H1 (cell line): ENCODE measurements at regions not wholly inside any gene's neighbourhood (a gene's known extent, or its start where the extent isn't known, plus 50 kb on each side); places are given as distances from the start of the nearest gene placed in this dataset.

Experiments
- CTCF ChIA-PET: fragments of 300-600 bp; sonication (Branson Sonifier 250); formaldehyde crosslinking; loops from one replicate; lab custom pipeline; 2021; ENCODE audit not compliant: partially characterized antibody; lab: Charles Lee
- POLR2A ChIA-PET: fragments of 300-600 bp; sonication (Branson Sonifier 250); formaldehyde crosslinking; loops from one replicate; lab custom pipeline; 2021; ENCODE audit warnings: inconsistent platforms; ENCODE audit not compliant: partially characterized antibody; lab: Charles Lee
- DNase-seq, 2 experiments: peaks; one replicate each; pipeline versions ENCODE4 v3.0.0 to v3.0.0-alpha.2; 2010 to 2022; ENCODE audit warnings: low spot score in 2 of 2, low read depth in 1 of 2, mixed read lengths in 1 of 2
- FAIRE-seq: peaks from 2 replicates; lab custom pipeline; 2011; peaks lifted over from hg19 to GRCh38; lab: Jason Lieb, UNC
- H2AFZ ChIP-seq: 2 replicates; pipeline ENCODE4 v1.8.1; 2012; ENCODE audit warnings: low read length, inconsistent platforms
- H2AK5ac ChIP-seq: 2 replicates; pipeline ENCODE4 v1.6.1; 2013; ENCODE audit warnings: low read depth, low read length
- H2BK120ac ChIP-seq: replicated peaks from 2 replicates; pipeline ENCODE3; 2013; ENCODE audit warnings: low read depth, low read length, inconsistent platforms
- H2BK12ac ChIP-seq: 2 replicates; pipeline ENCODE4 v1.6.1; 2013; ENCODE audit warnings: low read depth, low read length
- H2BK15ac ChIP-seq: 2 replicates; pipeline ENCODE4 v1.6.1; 2013; ENCODE audit warnings: low read length
- H2BK20ac ChIP-seq: 2 replicates; pipeline ENCODE4 v1.6.1; 2013; ENCODE audit warnings: low read length
- H2BK5ac ChIP-seq: 2 replicates; pipeline ENCODE4 v1.6.1; 2013; ENCODE audit warnings: low read depth, low read length
- H3K14ac ChIP-seq: 2 replicates; pipeline ENCODE4 v1.6.1; 2013; ENCODE audit warnings: inconsistent platforms; ENCODE audit not compliant: insufficient read length
- H3K18ac ChIP-seq: 2 replicates; pipeline ENCODE4 v1.6.1; 2013; ENCODE audit warnings: low read length; ENCODE audit errors: extremely low read depth
- H3K23ac ChIP-seq: 2 replicates; pipeline ENCODE4 v1.6.1; 2013; ENCODE audit warnings: inconsistent platforms; ENCODE audit not compliant: insufficient read length
- H3K23me2 ChIP-seq: 2 replicates; pipeline ENCODE4 v1.6.1; 2013; ENCODE audit warnings: low read depth, low read length
- H3K27ac ChIP-seq: 2 replicates; pipeline ENCODE4 v1.6.1; 2011; ENCODE audit warnings: low read depth, low read length, inconsistent platforms
- H3K27me3 ChIP-seq, 4 experiments: replicated peaks in 1 of 4; 1 replicate in 1 of 4; 2 replicates in 3 of 4; pipeline versions ENCODE4 v1.6.1 to v1.8.1; 2011 to 2013; ENCODE audit warnings: low read length in 3 of 4, mild to moderate bottlenecking in 3 of 4, inconsistent platforms in 2 of 4, mixed read lengths in 2 of 4, moderate library complexity in 1 of 4; ENCODE audit not compliant: control insufficient read depth in 3 of 4, insufficient read depth in 3 of 4; ENCODE audit errors: extremely low read depth in 1 of 4
- H3K36me3 ChIP-seq, 4 experiments: 2 replicates each; pipeline versions ENCODE4 v1.6.1 to v1.8.1; 2011 to 2013; ENCODE audit warnings: mild to moderate bottlenecking in 4 of 4, low read length in 3 of 4, moderate library complexity in 2 of 4, control low read depth in 1 of 4, inconsistent platforms in 1 of 4; ENCODE audit not compliant: insufficient read depth in 4 of 4, control insufficient read depth in 2 of 4
- H3K4ac ChIP-seq: replicated peaks from 2 replicates; pipeline ENCODE3; 2013; ENCODE audit warnings: low read length, low read depth, mixed read lengths, inconsistent platforms; ENCODE audit not compliant: insufficient read length
- H3K4me1 ChIP-seq, 4 experiments: replicated peaks in 1 of 4; 1 replicate in 1 of 4; 2 replicates in 3 of 4; pipeline versions ENCODE4 v1.6.1 to v1.8.1; 2011 to 2013; ENCODE audit warnings: low read length in 3 of 4, inconsistent platforms in 2 of 4, mixed read lengths in 1 of 4; ENCODE audit not compliant: insufficient read depth in 4 of 4, control insufficient read depth in 3 of 4
- H3K4me2 ChIP-seq, 2 experiments: 2 replicates each; pipeline versions ENCODE4 v1.6.1 to v1.8.1; 2011 to 2013; ENCODE audit warnings: low read depth in 2 of 2, low read length in 2 of 2, control low read depth in 1 of 2, inconsistent platforms in 1 of 2, mild to moderate bottlenecking in 1 of 2; ENCODE audit not compliant: insufficient read depth in 1 of 2
- H3K4me3 ChIP-seq, 4 experiments: fragments of 200-600, 300-600 bp in 1 of 4; sonication (generic), shearing (Covaris generic), sonication (Bioruptor Twin) in 1 of 4; 2 replicates each; pipeline versions ENCODE4 v1.5.1 to v1.8.1; 2011 to 2016; ENCODE audit warnings: low read length in 4 of 4, low read depth in 3 of 4, control low read depth in 2 of 4, inconsistent platforms in 2 of 4, mild to moderate bottlenecking in 2 of 4, mixed read lengths in 1 of 4, moderate library complexity in 1 of 4; ENCODE audit not compliant: insufficient read depth in 2 of 4; ENCODE audit errors: extremely low read depth in 1 of 4
- H3K56ac ChIP-seq: replicated peaks from 2 replicates; pipeline ENCODE3; 2013; ENCODE audit warnings: low read depth, mild to moderate bottlenecking, mixed read lengths, low read length, inconsistent platforms; ENCODE audit not compliant: insufficient read length
- H3K79me1 ChIP-seq: 2 replicates; pipeline ENCODE4 v1.6.1; 2013; ENCODE audit warnings: low read depth, low read length, control low read depth
- H3K79me2 ChIP-seq, 2 experiments: 2 replicates each; pipeline versions ENCODE4 v1.6.1 to v1.8.1; 2012 to 2013; ENCODE audit warnings: low read length in 2 of 2, mild to moderate bottlenecking in 2 of 2, inconsistent platforms in 1 of 2; ENCODE audit not compliant: insufficient read depth in 2 of 2, control insufficient read depth in 1 of 2
- H3K9ac ChIP-seq, 4 experiments: replicated peaks in 1 of 4; 1 replicate in 1 of 4; 2 replicates in 3 of 4; pipeline versions ENCODE4 v1.6.1 to v1.8.1; 2011 to 2013; ENCODE audit warnings: low read depth in 3 of 4, low read length in 3 of 4, control low read depth in 2 of 4, mild to moderate bottlenecking in 2 of 4, moderate library complexity in 2 of 4, inconsistent platforms in 1 of 4; ENCODE audit errors: extremely low read depth in 1 of 4
- H3K9me3 ChIP-seq, 2 experiments: 2 replicates each; pipeline versions ENCODE4 v1.6.1 to v1.8.1; 2012 to 2013; ENCODE audit warnings: mild to moderate bottlenecking in 2 of 2, moderate library complexity in 2 of 2, control low read depth in 1 of 2, inconsistent platforms in 1 of 2, low read depth in 1 of 2, low read length in 1 of 2, mixed read lengths in 1 of 2; ENCODE audit not compliant: insufficient read depth in 2 of 2
- H4K20me1 ChIP-seq, 2 experiments: replicated peaks in 1 of 2; 2 replicates each; pipeline versions ENCODE3 to v1.8.1; 2011 to 2013; ENCODE audit warnings: inconsistent platforms in 2 of 2, low read length in 2 of 2, mild to moderate bottlenecking in 1 of 2; ENCODE audit not compliant: insufficient read depth in 2 of 2, control insufficient read depth in 1 of 2
- H4K5ac ChIP-seq: 2 replicates; pipeline ENCODE4 v1.6.1; 2013; ENCODE audit warnings: low read length, low read depth, mixed read lengths, inconsistent platforms; ENCODE audit not compliant: insufficient read length
- H4K8ac ChIP-seq: 2 replicates; pipeline ENCODE4 v1.8.0; 2013; ENCODE audit warnings: mild to moderate bottlenecking, moderate library complexity, low read length, inconsistent platforms; ENCODE audit not compliant: insufficient read depth; ENCODE audit errors: extremely low read depth
- H4K91ac ChIP-seq: replicated peaks from 2 replicates; pipeline ENCODE3; 2013; ENCODE audit warnings: low read length, mixed read lengths, inconsistent platforms; ENCODE audit not compliant: insufficient read length
- CBX8 ChIP-seq: fragments of 300-800, 300-1000 bp; sonication (generic); IDR thresholded peaks from 2 replicates; pipeline ENCODE4 v1.7.1; 2016; ENCODE audit warnings: low read depth, low read length, borderline replicate concordance
- CEBPB ChIP-seq: IDR thresholded peaks from 2 replicates; pipeline ENCODE4 v1.6.1; 2012; ENCODE audit warnings: low read depth, low read length
- CHD1 ChIP-seq: IDR thresholded peaks from 2 replicates; pipeline ENCODE4 v1.6.1; 2012; ENCODE audit warnings: low read depth, low read length, improper control_type of control experiment
- CREB1 ChIP-seq: IDR thresholded peaks from 2 replicates; pipeline ENCODE4 v1.6.1; 2012; ENCODE audit warnings: inconsistent platforms
- EGR1 ChIP-seq: IDR thresholded peaks from 2 replicates; pipeline ENCODE4 v1.6.1; 2011; ENCODE audit warnings: low read depth, low read length, borderline replicate concordance
- GABPA ChIP-seq: IDR thresholded peaks from 2 replicates; pipeline ENCODE4 v1.6.1; 2011; ENCODE audit warnings: mild to moderate bottlenecking, low read length, moderate library complexity, borderline replicate concordance; ENCODE audit not compliant: insufficient read depth
- JUN ChIP-seq: IDR thresholded peaks from 2 replicates; pipeline ENCODE4 v1.6.1; 2011; ENCODE audit warnings: low read depth, mild to moderate bottlenecking, improper control_type of control experiment, low read length
- NRF1 ChIP-seq: IDR thresholded peaks from 2 replicates; pipeline ENCODE4 v1.6.1; 2011; ENCODE audit warnings: mild to moderate bottlenecking, low read depth, low read length, improper control_type of control experiment
- POU5F1 ChIP-seq: IDR thresholded peaks from 2 replicates; pipeline ENCODE4 v1.6.1; 2011; ENCODE audit warnings: low read depth, mild to moderate bottlenecking, low read length, moderate library complexity
- RFX5 ChIP-seq: IDR thresholded peaks from 2 replicates; pipeline ENCODE4 v1.6.1; 2011; ENCODE audit warnings: low read depth, low read length, improper control_type of control experiment, borderline replicate concordance
- RNF2 ChIP-seq: fragments of 200-900, 300-1000 bp; sonication (generic); IDR thresholded peaks from 2 replicates; pipeline ENCODE4 v1.7.1; 2016; ENCODE audit warnings: borderline replicate concordance, low read depth, mild to moderate bottlenecking, antibody characterized with exemption, low read length; ENCODE audit not compliant: poor library complexity, severe bottlenecking; ENCODE audit errors: missing control alignments
- SP1 ChIP-seq: IDR thresholded peaks from 2 replicates; pipeline ENCODE4 v1.6.1; 2011; ENCODE audit warnings: low read depth, low read length
- SP2 ChIP-seq: IDR thresholded peaks from 2 replicates; pipeline ENCODE4 v1.6.1; 2012; ENCODE audit warnings: mild to moderate bottlenecking, low read length, inconsistent platforms
- TEAD4 ChIP-seq: IDR thresholded peaks from 2 replicates; pipeline ENCODE4 v1.6.1; 2012; ENCODE audit warnings: low read depth, low read length, inconsistent platforms, mixed read lengths
- ZNF274 ChIP-seq: IDR thresholded peaks from 2 replicates; pipeline ENCODE4 v1.7.0; 2012; ENCODE audit warnings: low read length, borderline replicate concordance; ENCODE audit errors: extremely low read depth
- WGBS, 2 experiments: shearing (Covaris generic) in 1 of 2; methylation state at CpG; one replicate each; pipeline versions ENCODE4 v1.1.6 to v1.1.7; 2013 to 2015; ENCODE audit warnings: low lambda C conversion rate in 2 of 2, mixed read lengths in 2 of 2, inconsistent platforms in 1 of 2, low coverage in 1 of 2, missing lambda C conversion rate in 1 of 2; ENCODE audit not compliant: insufficient replicate concordance in 2 of 2, insufficient coverage in 1 of 2, insufficient read length in 1 of 2; ENCODE audit errors: extremely low coverage in 1 of 2, missing lambda C conversion rate in 1 of 2; 5-methylcytosine and 5-hydroxymethylcytosine counted together

GRCh38 chr13:85230691-85231093 is 568.5 kb downstream of the SLITRK6 start:
- H3K4me1 ChIP-seq: no peaks in the 10 kb centered on the region
- no peak overlapping the region for H4K8ac ChIP-seq
- no peaks in the 10 kb centered on the region for H3K9me3 ChIP-seq
- no peak overlapping the region for H3K23ac ChIP-seq
- no peak overlapping the region for H2BK120ac ChIP-seq
- H3K56ac ChIP-seq: no peak overlapping the region
- H2BK15ac ChIP-seq: no peak overlapping the region
- no peak overlapping the region for H4K5ac ChIP-seq
- ChIA-PET CTCF (no interaction called here), POLR2A (no interaction called here)
- H3K23me2 ChIP-seq: no peaks in the 10 kb centered on the region
- no peak overlapping the region for H3K4me2 ChIP-seq
- no peak overlapping the region for H2BK5ac ChIP-seq
- no peaks in the 10 kb centered on the region for H3K79me2 ChIP-seq
- no peak overlapping the region for H3K4ac ChIP-seq
- WGBS, 2 experiments: 93% methylated on average over 4 of the region's 4 CpGs; no CpG with 5 or more reads in 1 of the 2 experiments
- H4K20me1 ChIP-seq: no peaks in the 10 kb centered on the region
- no peak for DNase-seq
- no peak overlapping the region for H3K14ac ChIP-seq
- H3K9ac ChIP-seq: no peak overlapping the region; a peak in 1 of 7 replicates
- TF ChIP-seq RNF2 (no peak), GABPA (no peak), SP2 (no peak), EGR1 (no peak), ZNF274 (no peak), TEAD4 (no peak), JUN (no peak), CHD1 (no peak), SP1 (no peak), CBX8 (no peak), CREB1 (no peak), NRF1 (no peak), CEBPB (no peak), RFX5 (no peak), POU5F1 (no peak)
- TF ChIP-seq, all 59 proteins: peak for 0
- Histone ChIP-seq H2BK20ac (no peak overlapping the region), H3K27me3 (no peaks in the 10 kb centered on the region), H3K36me3 (no peaks in the 10 kb centered on the region), H2BK12ac (no peak overlapping the region), H3K27ac (no peak overlapping the region), H3K4me3 (no peak overlapping the region), H4K91ac (no peak overlapping the region), H2AFZ (0 out of 2 replicates have a peak overlapping the region, but pooled peaks have one; percentile 3), H3K79me1 (no peaks in the 10 kb centered on the region), H3K18ac (no peak overlapping the region), H2AK5ac (no peak overlapping the region)
- FAIRE-seq: no peak
